GM06990 (cell line): ENCODE measurements at regions not wholly inside any gene's neighbourhood (a gene's known extent, or its start where the extent isn't known, plus 50 kb on each side); places are given as distances from the start of the nearest gene placed in this dataset.

Experiments
- DNase-seq: peaks from one replicate; pipeline ENCODE4 v3.0.0-alpha.2; 2011; ENCODE audit not compliant: insufficient read length; ENCODE audit errors: extremely low read depth
- H3K27me3 ChIP-seq: replicated peaks from 2 replicates; pipeline ENCODE4 v1.6.0; 2011; ENCODE audit warnings: low read length; ENCODE audit not compliant: control insufficient read depth, insufficient read depth
- H3K36me3 ChIP-seq: 2 replicates; pipeline ENCODE4 v1.5.1; 2011; ENCODE audit warnings: low read length; ENCODE audit not compliant: control insufficient read depth, insufficient read depth
- H3K4me3 ChIP-seq: replicated peaks from 2 replicates; pipeline ENCODE4 v1.5.1; 2011; ENCODE audit warnings: low read depth, mild to moderate bottlenecking, control low read depth, low read length
- CTCF ChIP-seq: IDR thresholded peaks from 2 replicates; pipeline ENCODE4 v1.5.1; 2011; ENCODE audit warnings: low read length, control low read depth, mild to moderate bottlenecking, inconsistent platforms; ENCODE audit not compliant: insufficient read depth, poor library complexity, severe bottlenecking

DNA sequence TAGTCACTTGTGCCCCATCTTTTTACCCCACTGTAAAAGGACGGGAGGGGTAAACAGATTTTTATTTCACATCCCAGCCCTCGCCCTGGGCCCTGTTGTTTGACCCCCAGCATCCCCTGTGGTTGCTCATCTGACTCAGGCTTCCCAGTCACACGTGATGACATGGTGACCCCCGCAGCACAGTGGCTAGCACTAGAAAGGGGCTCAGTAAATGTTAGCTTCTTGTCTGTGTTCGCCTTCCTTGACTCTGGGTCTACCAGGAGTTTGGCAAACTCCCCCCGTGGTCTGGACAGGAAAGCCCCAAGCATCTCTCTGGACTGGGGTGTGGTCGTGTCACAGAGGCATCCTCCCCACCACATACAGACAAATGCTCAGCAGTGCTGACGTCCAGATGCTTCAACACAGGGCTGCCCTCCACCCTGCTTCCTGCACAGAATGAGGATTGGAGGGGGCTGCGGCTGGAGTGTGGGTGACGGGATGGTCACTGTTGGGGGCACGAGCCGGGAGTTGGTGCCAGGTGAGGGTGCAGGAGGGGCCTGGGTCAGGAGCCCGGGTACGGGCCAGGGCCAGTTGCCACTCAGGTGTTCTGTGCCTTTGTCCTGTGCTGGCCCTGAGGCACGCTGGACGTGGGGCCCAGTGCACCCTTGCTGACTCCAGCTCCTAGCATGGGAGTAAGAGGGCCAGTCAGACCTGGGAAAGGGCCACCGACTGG lies 69.1 kb downstream of the METRNL start:
- TF ChIP-seq CTCF: no peak
- no peak for DNase-seq
- H3K4me3 ChIP-seq: no peak overlapping the region
- no peaks in the 10 kb centered on the region for H3K36me3 ChIP-seq
- H3K27me3 ChIP-seq: no peaks in the 10 kb centered on the region; the same call in 1 of the 2 replicates

DNA sequence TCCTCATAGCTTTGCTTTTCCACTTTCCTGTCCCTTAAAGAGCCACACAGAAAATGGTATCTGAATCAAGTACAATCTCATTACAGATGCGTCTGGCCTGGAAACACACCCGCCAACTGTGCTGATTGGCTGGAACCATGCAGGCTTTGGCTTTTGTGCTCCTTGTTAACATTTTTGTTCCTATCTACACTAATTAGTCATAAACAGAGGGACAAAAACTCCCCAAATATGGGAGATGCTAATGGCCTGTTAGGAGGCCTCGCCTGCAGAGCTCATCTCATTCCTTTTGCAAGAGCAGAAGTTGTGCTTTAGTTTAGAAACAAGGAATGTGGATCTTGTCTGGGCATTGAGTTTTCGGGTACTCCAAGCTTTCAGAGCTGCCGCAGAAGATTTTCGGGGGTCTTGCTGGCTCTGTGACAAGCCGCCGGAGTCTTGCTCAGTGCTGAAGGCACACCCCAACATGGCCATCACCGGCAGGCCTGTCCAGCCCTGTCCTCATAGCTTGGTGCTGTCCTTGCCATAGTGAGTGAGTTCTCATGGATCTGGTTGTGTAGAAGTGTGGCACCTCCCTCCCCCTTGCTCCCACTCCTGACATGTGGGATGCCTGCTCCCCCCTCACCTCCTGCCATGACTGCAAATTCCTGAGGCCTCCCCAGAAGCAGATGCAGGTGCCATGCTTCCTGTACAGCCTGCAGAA lies 69.8 kb downstream of the METRNL start:
- TF ChIP-seq CTCF: no peak
- Histone ChIP-seq H3K27me3 (no peaks in the 10 kb centered on the region; the same call in 1 of the 2 replicates), H3K4me3 (no peak overlapping the region), H3K36me3 (no peaks in the 10 kb centered on the region)
- DNase-seq: no peak

DNA sequence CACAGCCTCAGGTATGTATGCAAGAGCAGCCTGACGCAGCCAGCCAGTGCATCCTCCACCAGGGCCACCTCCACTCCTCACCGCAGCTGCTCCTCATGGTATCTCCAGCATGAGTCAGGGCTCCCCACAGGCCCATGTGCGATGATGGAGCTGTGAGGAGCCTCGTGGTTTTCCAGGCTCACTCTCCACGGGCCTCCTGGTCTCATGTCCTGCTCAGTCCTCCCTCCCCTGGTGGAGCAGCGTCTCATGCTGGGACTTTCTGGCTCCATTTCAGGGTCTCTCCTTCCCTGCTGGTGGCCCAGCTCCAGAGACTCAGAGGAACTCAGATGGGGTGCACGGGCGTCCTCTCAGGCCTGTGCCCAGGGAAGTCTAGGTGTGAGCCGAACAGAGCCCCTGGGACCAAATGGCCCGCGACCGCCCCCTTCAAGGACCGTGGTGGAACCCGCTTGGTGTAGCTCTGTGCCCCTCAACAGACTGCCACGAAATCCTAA lies 70.4 kb downstream of the METRNL start:
- Histone ChIP-seq H3K27me3 (no peaks in the 10 kb centered on the region; the same call in 1 of the 2 replicates), H3K36me3 (no peaks in the 10 kb centered on the region), H3K4me3 (no peak overlapping the region)
- no peak for TF ChIP-seq CTCF
- DNase-seq: no peak

GRCh38 chr17:83150369-83151055 lies 71.1 kb downstream of the METRNL start:
- no peak for DNase-seq
- H3K36me3 ChIP-seq: no peaks in the 10 kb centered on the region
- H3K27me3 ChIP-seq: no peaks in the 10 kb centered on the region; the same call in 1 of the 2 replicates
- no peak overlapping the region for H3K4me3 ChIP-seq
- no peak for TF ChIP-seq CTCF

GRCh38 chr17:83151056-83151441 lies 71.6 kb downstream of the METRNL start:
- H3K36me3 ChIP-seq: no peaks in the 10 kb centered on the region
- no peak for DNase-seq
- H3K4me3 ChIP-seq: no peak overlapping the region
- no peaks in the 10 kb centered on the region; the same call in 1 of the 2 replicates for H3K27me3 ChIP-seq
- TF ChIP-seq CTCF: no peak
